ENCODE measurements at regions not wholly inside any gene's neighbourhood (a gene's known extent, or its start where the extent isn't known, plus 50 kb on each side); places are given as distances from the start of the nearest gene placed in this dataset.

- TF ChIP-seq EZH2phosphoT487 (conservative IDR thresholded peaks at IDR 0.05; ENCODE audit: low read length): no peak
- TF ChIP-seq CTCF (IDR thresholded peaks at IDR 0.05; ENCODE audit: insufficient read depth, low read length, poor library complexity, severe bottlenecking): no peak
- H3K9ac ChIP-seq (ENCODE audit: low read length): no peak overlapping the region
- no peaks in the 10 kb centered on the region for H3F3A ChIP-seq (ENCODE audit: insufficient read depth)
- H3K27ac ChIP-seq (ENCODE audit: low read depth, low read length): no peak overlapping the region
- no peak overlapping the region for H3K4me3 ChIP-seq (ENCODE audit: insufficient read depth, low read length, poor library complexity, severe bottlenecking)
- H2AFZ ChIP-seq (ENCODE audit: low read depth, low read length, severe bottlenecking): no peak overlapping the region
- H3K4me2 ChIP-seq (ENCODE audit: low read depth, low read length, poor library complexity, severe bottlenecking): no peak overlapping the region
- no peaks in the 10 kb centered on the region for H3K9me3 ChIP-seq (ENCODE audit: insufficient read depth, low read length)
- no peaks in the 10 kb centered on the region for H3K27me3 ChIP-seq (ENCODE audit: low read length)
- no peaks in the 10 kb centered on the region for H3K79me2 ChIP-seq (ENCODE audit: insufficient read depth, low read length)
- H3K36me3 ChIP-seq (ENCODE audit: low read length): no peaks in the 10 kb centered on the region
- no peaks in the 10 kb centered on the region for H4K20me1 ChIP-seq (ENCODE audit: low read depth, low read length)
- no peaks in the 10 kb centered on the region for H3K9me2 ChIP-seq (replicated peaks; ENCODE audit: insufficient read depth, low read length)
Observed at GRCh38 chr22:47561766-47562165, 799.3 kb downstream of the TBC1D22A start.

GRCh38 chr22:47561115-47561675 lies 798.7 kb downstream of the TBC1D22A start:
- Histone ChIP-seq H3K36me3 (ENCODE audit: low read length) (no peaks in the 10 kb centered on the region), H4K20me1 (ENCODE audit: low read depth, low read length) (no peaks in the 10 kb centered on the region), H2AFZ (ENCODE audit: low read depth, low read length, severe bottlenecking) (no peak overlapping the region), H3K27ac (ENCODE audit: low read depth, low read length) (no peak overlapping the region), H3K79me2 (ENCODE audit: insufficient read depth, low read length) (no peaks in the 10 kb centered on the region), H3F3A (ENCODE audit: insufficient read depth) (no peaks in the 10 kb centered on the region), H3K9me2 (replicated peaks; ENCODE audit: insufficient read depth, low read length) (no peaks in the 10 kb centered on the region), H3K9ac (ENCODE audit: low read length) (no peak overlapping the region), H3K4me2 (ENCODE audit: low read depth, low read length, poor library complexity, severe bottlenecking) (no peak overlapping the region), H3K27me3 (ENCODE audit: low read length) (no peaks in the 10 kb centered on the region), H3K9me3 (ENCODE audit: insufficient read depth, low read length) (no peaks in the 10 kb centered on the region), H3K4me3 (ENCODE audit: insufficient read depth, low read length, poor library complexity, severe bottlenecking) (no peak overlapping the region)
- no peak for TF ChIP-seq EZH2phosphoT487 (conservative IDR thresholded peaks at IDR 0.05; ENCODE audit: low read length)
- TF ChIP-seq CTCF (IDR thresholded peaks at IDR 0.05; ENCODE audit: insufficient read depth, low read length, poor library complexity, severe bottlenecking): no peak

- TF ChIP-seq CTCF (IDR thresholded peaks at IDR 0.05; ENCODE audit: insufficient read depth, low read length, poor library complexity, severe bottlenecking) (no peak), EZH2phosphoT487 (conservative IDR thresholded peaks at IDR 0.05; ENCODE audit: low read length) (no peak)
- no peak overlapping the region for H3K9ac ChIP-seq (ENCODE audit: low read length)
- H3K27me3 ChIP-seq (ENCODE audit: low read length): no peaks in the 10 kb centered on the region
- H3K36me3 ChIP-seq (ENCODE audit: low read length): no peaks in the 10 kb centered on the region
- no peaks in the 10 kb centered on the region for H3K9me2 ChIP-seq (replicated peaks; ENCODE audit: insufficient read depth, low read length)
- no peaks in the 10 kb centered on the region for H3K9me3 ChIP-seq (ENCODE audit: insufficient read depth, low read length)
- no peaks in the 10 kb centered on the region for H3F3A ChIP-seq (ENCODE audit: insufficient read depth)
- H3K4me3 ChIP-seq (ENCODE audit: insufficient read depth, low read length, poor library complexity, severe bottlenecking): no peak overlapping the region
- H3K27ac ChIP-seq (ENCODE audit: low read depth, low read length): no peak overlapping the region
- H2AFZ ChIP-seq (ENCODE audit: low read depth, low read length, severe bottlenecking): no peak overlapping the region
- H3K4me2 ChIP-seq (ENCODE audit: low read depth, low read length, poor library complexity, severe bottlenecking): no peak overlapping the region
- no peaks in the 10 kb centered on the region for H4K20me1 ChIP-seq (ENCODE audit: low read depth, low read length)
- H3K79me2 ChIP-seq (ENCODE audit: insufficient read depth, low read length): no peaks in the 10 kb centered on the region
Observed at GRCh38 chr22:47558828-47559700, 796.6 kb downstream of the TBC1D22A start.
